GM12878 (cell line): ENCODE measurements at regions not wholly inside any gene's neighbourhood (a gene's known extent, or its start where the extent isn't known, plus 50 kb on each side); places are given as distances from the start of the nearest gene placed in this dataset.

ENCODE experiments used
- ATAC-seq: fragments of 200-7000 bp; cut with Tn5 transposase; 3 replicates; pipeline ENCODE4 v1.9.1; 2020; ENCODE audit warnings: mild to moderate bottlenecking, moderate library complexity
- BruUV-seq: library from RNA; stranded (reverse); fragments of 400-500 nt; replicated peaks from 2 replicates; lab custom pipeline; 2021; lab: Mats Ljungman, UMichigan
- CTCF ChIA-PET: fragments of 300-600 bp; sonication (Branson Sonifier 250); formaldehyde crosslinking; extraction: SDS; loops from one replicate; lab custom pipeline; 2021; ENCODE audit warnings: inconsistent platforms; lab: Yijun Ruan, JAX
- POLR2A ChIA-PET: fragments of 350-600 bp; formaldehyde crosslinking; extraction: SDS; loops from one replicate; lab custom pipeline; 2021; ENCODE audit warnings: inconsistent platforms; lab: Charles Lee
- RAD21 ChIA-PET: fragments of 300-600 bp; sonication (Branson Sonifier 250); formaldehyde crosslinking; loops from one replicate; lab custom pipeline; 2023; ENCODE audit warnings: antibody characterized with exemption; ENCODE audit not compliant: unreplicated experiment; lab: Charles Lee
- SMC1A ChIA-PET: fragments of 300-600 bp; sonication (Branson Sonifier 250); formaldehyde crosslinking; loops from one replicate; lab custom pipeline; 2023; ENCODE audit not compliant: unreplicated experiment, uncharacterized antibody; lab: Charles Lee
- DNase-seq: peaks from one replicate; pipeline ENCODE4 v3.0.0-alpha.2; 2011; ENCODE audit warnings: low read depth, low spot score
- FAIRE-seq: peaks from 3 replicates; lab custom pipeline; 2011; peaks lifted over from hg19 to GRCh38; lab: Jason Lieb, UNC
- H2AFZ ChIP-seq: 2 replicates; pipeline ENCODE4 v1.6.0; 2011; ENCODE audit warnings: low read depth, low read length, control low read depth; ENCODE audit not compliant: control insufficient read depth
- H3K27ac ChIP-seq: 2 replicates; pipeline ENCODE4 v1.5.1; 2011; ENCODE audit warnings: control low read depth; ENCODE audit not compliant: control insufficient read depth, insufficient read depth
- H3K27me3 ChIP-seq, 2 experiments: replicated peaks in 1 of 2; 2 replicates each; pipeline versions ENCODE4 v1.6.0 to v1.6.1; 2011; ENCODE audit warnings: low read length in 1 of 2; ENCODE audit not compliant: control insufficient read depth in 2 of 2, insufficient read depth in 2 of 2
- H3K36me3 ChIP-seq, 2 experiments: 2 replicates each; pipeline ENCODE4 v1.5.1; 2011; ENCODE audit warnings: low read length in 1 of 2; ENCODE audit not compliant: control insufficient read depth in 2 of 2, insufficient read depth in 2 of 2
- H3K4me1 ChIP-seq: 2 replicates; pipeline ENCODE4 v1.6.1; 2011; ENCODE audit warnings: mild to moderate bottlenecking, low read length, moderate library complexity, mixed read lengths; ENCODE audit not compliant: control insufficient read depth, insufficient read depth
- H3K4me2 ChIP-seq: 2 replicates; pipeline ENCODE4 v1.6.0; 2011; ENCODE audit warnings: control low read depth; ENCODE audit not compliant: control insufficient read depth, insufficient read depth
- H3K4me3 ChIP-seq: fragments of 200-600 bp; sonication (generic); 2 replicates; pipeline ENCODE4 v1.5.1; 2016
- H3K79me2 ChIP-seq: 2 replicates; pipeline ENCODE4 v1.6.0; 2011; ENCODE audit warnings: low read length; ENCODE audit not compliant: control insufficient read depth, insufficient read depth
- H3K9ac ChIP-seq: 2 replicates; pipeline ENCODE4 v1.8.0; 2011; ENCODE audit warnings: low read length, control low read depth, mixed read lengths; ENCODE audit not compliant: control insufficient read depth, insufficient read depth
- H3K9me3 ChIP-seq: replicated peaks from 3 replicates; pipeline ENCODE4 v1.5.1; 2011; ENCODE audit warnings: mild to moderate bottlenecking, low read length; ENCODE audit not compliant: control insufficient read depth, insufficient read depth
- H4K20me1 ChIP-seq: 2 replicates; pipeline ENCODE4 v1.6.0; 2011; ENCODE audit not compliant: control insufficient read depth, insufficient read depth
- ASH2L ChIP-seq: fragments of 300-600, 200-600 bp; sonication (generic); IDR thresholded peaks from 2 replicates; pipeline ENCODE4 v1.6.1; 2017; ENCODE audit warnings: low read depth, mild to moderate bottlenecking, borderline replicate concordance
- CREM ChIP-seq: IDR thresholded peaks from 2 replicates; pipeline ENCODE4 v1.6.1; 2014; ENCODE audit warnings: antibody characterized with exemption, low read depth
- HDGF ChIP-seq: fragments of 450-650 bp; IDR thresholded peaks from 2 replicates; pipeline ENCODE4 v1.6.1; 2016; ENCODE audit warnings: antibody characterized with exemption
- MEF2A ChIP-seq: IDR thresholded peaks from 2 replicates; pipeline ENCODE4 v1.6.1; 2011; ENCODE audit warnings: low read depth, mild to moderate bottlenecking, low read length, moderate library complexity; ENCODE audit not compliant: insufficient read depth
- PAX8 ChIP-seq: fragments of 450-650 bp; IDR thresholded peaks from 2 replicates; pipeline ENCODE4 v1.6.1; 2017; ENCODE audit warnings: mild to moderate bottlenecking, moderate library complexity
- POLR2AphosphoS2 ChIP-seq: IDR thresholded peaks from 2 replicates; pipeline ENCODE4 v1.6.1; 2011; ENCODE audit warnings: low read depth, mild to moderate bottlenecking, low read length, improper control_type of control experiment, moderate library complexity
- TCF7 ChIP-seq: IDR thresholded peaks from 2 replicates; pipeline ENCODE4 v1.6.1; 2014; ENCODE audit warnings: antibody characterized with exemption, borderline replicate concordance
- WGBS: methylation state at CpG from one replicate; pipeline ENCODE4 v1.1.6; 2016; ENCODE audit warnings: low lambda C conversion rate; ENCODE audit not compliant: insufficient replicate concordance, insufficient coverage; ENCODE audit errors: missing lambda C conversion rate; 5-methylcytosine and 5-hydroxymethylcytosine counted together
- in situ Hi-C: fragments of 300-500 bp; cut with MboI; formaldehyde crosslinking; loops from 9 replicates; pipeline ENCODE4 v1.14.3; 2018; ENCODE audit warnings: mixed read lengths
- intact Hi-C: fragments of 100-400 bp; cut with micrococcal nuclease; formaldehyde crosslinking; loops from one replicate; pipeline ENCODE4 v1.14.2; 2022; ENCODE audit not compliant: unreplicated experiment
- TF ChIP-seq, protein P1 (sequence below), 3 experiments: IDR thresholded peaks in 2 of 3; conservative IDR thresholded peaks in 1 of 3; 2 replicates each; pipeline ENCODE4 v1.5.1; 2011; ENCODE audit warnings: low read depth in 3 of 3, low read length in 3 of 3, mild to moderate bottlenecking in 3 of 3, control low read depth in 2 of 3, moderate library complexity in 2 of 3, inconsistent platforms in 1 of 3, mixed read lengths in 1 of 3; ENCODE audit not compliant: control insufficient read depth in 2 of 3, insufficient read depth in 1 of 3; ENCODE audit errors: extremely low read depth in 1 of 3
- TF ChIP-seq, protein P2 (sequence below): IDR thresholded peaks from 2 replicates; pipeline ENCODE4 v1.6.1; 2012; ENCODE audit warnings: low read depth, low read length, improper control_type of control experiment
- TF ChIP-seq, protein P3 (sequence below): fragments of 450-650 bp; IDR thresholded peaks from 2 replicates; pipeline ENCODE4 v1.6.1; 2017; ENCODE audit warnings: borderline replicate concordance

DNA sequence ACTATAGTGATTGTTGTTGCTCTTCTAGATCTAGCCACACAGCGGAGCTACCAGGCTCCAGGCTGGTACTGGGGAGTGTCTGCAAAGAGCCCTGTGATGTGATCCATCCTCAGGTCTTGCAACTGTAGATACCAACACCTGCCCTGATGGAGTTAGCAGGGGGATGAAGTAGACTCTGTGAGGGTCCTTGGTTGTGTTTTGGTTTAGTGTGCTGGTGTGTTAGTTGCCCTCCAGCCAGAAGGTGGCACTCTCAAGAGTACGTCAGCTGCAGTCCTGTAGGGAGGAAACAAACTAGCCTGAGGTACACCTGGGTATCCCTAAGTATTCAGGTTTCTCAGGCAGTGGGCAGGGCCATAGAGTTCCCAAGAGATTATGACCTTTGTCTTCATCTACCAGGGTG lies 81.2 kb upstream of the TMPRSS2 start:
- ChIA-PET SMC1A (no interaction called here), RAD21 (interaction anchor here (1.7 kb wide), 1 partner anchor 9 kb away, joined by 3 read pairs; no protein-coding TSS in a partner anchor), POLR2A (no interaction called here), CTCF (interaction anchor here (1.3 to 1.4 kb wide), 2 partner anchors 23 to 43 kb away, joined by 3 read pairs; no protein-coding TSS in a partner anchor)
- no peak overlapping the region for H3K4me3 ChIP-seq
- H3K4me1 ChIP-seq, result no peaks in the 10 kb centered on the region
- intact Hi-C loops (no loop called here), in situ Hi-C loops (no loop called here)
- no peak overlapping the region for H3K27ac ChIP-seq
- no peaks in the 10 kb centered on the region for H3K79me2 ChIP-seq
- no peak for FAIRE-seq
- H3K36me3 ChIP-seq, result no peaks in the 10 kb centered on the region
- BruUV-seq, result no TSS peak
- ATAC-seq, result no peak
- 41% methylated on average over 2 of the region's 2 CpGs for WGBS
- no peak for DNase-seq
- H3K27me3 ChIP-seq, result no peaks in the 10 kb centered on the region
- no peaks in the 10 kb centered on the region for H4K20me1 ChIP-seq
- no peak for TF ChIP-seq ASH2L
- TF ChIP-seq, protein P1, sequence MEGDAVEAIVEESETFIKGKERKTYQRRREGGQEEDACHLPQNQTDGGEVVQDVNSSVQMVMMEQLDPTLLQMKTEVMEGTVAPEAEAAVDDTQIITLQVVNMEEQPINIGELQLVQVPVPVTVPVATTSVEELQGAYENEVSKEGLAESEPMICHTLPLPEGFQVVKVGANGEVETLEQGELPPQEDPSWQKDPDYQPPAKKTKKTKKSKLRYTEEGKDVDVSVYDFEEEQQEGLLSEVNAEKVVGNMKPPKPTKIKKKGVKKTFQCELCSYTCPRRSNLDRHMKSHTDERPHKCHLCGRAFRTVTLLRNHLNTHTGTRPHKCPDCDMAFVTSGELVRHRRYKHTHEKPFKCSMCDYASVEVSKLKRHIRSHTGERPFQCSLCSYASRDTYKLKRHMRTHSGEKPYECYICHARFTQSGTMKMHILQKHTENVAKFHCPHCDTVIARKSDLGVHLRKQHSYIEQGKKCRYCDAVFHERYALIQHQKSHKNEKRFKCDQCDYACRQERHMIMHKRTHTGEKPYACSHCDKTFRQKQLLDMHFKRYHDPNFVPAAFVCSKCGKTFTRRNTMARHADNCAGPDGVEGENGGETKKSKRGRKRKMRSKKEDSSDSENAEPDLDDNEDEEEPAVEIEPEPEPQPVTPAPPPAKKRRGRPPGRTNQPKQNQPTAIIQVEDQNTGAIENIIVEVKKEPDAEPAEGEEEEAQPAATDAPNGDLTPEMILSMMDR (IDR thresholded peaks at IDR 0.05 in 2 of 3, conservative IDR thresholded peaks at IDR 0.05 in 1 of 3; ENCODE audit: control insufficient read depth in 2 of 3, extremely low read depth in 1 of 3, insufficient read depth in 1 of 3, low read depth in 3 of 3, low read length in 3 of 3), result peak in 1 of 3 experiments; percentile 14; a peak in 1 of 6 replicates
- no peak overlapping the region for H2AFZ ChIP-seq
- H3K4me2 ChIP-seq, result no peak overlapping the region
- H3K9me3 ChIP-seq, result no peaks in the 10 kb centered on the region
- no peak overlapping the region for H3K9ac ChIP-seq

DNA sequence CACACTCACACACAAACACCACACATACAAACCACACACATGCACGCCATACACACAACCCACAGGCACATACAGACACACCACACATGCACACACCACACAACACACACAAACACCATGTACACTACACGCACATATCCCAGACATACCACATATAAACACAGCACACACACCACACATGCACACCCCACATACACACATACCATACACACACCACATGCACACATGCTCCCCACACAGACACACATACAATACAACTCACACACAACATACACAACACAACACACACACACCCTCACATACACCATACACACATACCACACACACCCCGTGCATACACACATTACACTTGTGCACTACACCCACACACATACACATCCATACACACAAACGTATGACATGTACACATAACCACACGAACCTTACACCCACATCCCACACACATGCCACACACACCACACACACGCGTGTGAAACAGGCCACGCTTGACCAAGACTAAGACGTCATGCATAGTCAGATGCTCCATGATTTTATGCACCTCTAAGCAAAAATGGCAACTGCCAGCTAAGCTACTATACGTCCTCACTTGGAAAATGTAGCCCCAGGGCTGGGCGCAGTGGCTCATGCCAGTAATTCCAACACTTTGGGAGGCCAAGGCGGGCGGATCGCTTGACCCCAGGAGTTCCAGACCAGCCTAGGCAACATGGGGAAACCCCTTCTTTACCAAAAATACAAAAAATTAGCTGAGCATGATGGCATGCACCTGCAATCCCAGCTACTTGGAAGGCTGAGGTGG lies 77.4 kb upstream of the TMPRSS2 start:
- 84% methylated on average over 14 of the region's 14 CpGs for WGBS
- intact Hi-C loops (no loop called here), in situ Hi-C loops (no loop called here)
- CTCF ChIA-PET, result no interaction called here
- no peak for DNase-seq
- H3K9ac ChIP-seq, result no peak overlapping the region
- H3K27ac ChIP-seq, result no peak overlapping the region
- RAD21 ChIA-PET, result no interaction called here
- no peaks in the 10 kb centered on the region for H3K27me3 ChIP-seq
- no peaks in the 10 kb centered on the region for H3K4me1 ChIP-seq
- FAIRE-seq, result no peak
- no peaks in the 10 kb centered on the region for H3K9me3 ChIP-seq
- ATAC-seq, result no peak
- POLR2A ChIA-PET, result no interaction called here
- H4K20me1 ChIP-seq, result no peaks in the 10 kb centered on the region
- H3K79me2 ChIP-seq, result no peaks in the 10 kb centered on the region
- no TSS peak for BruUV-seq
- no peak overlapping the region for H3K4me3 ChIP-seq
- H3K36me3 ChIP-seq, result no peaks in the 10 kb centered on the region
- H2AFZ ChIP-seq, result no peak overlapping the region
- SMC1A ChIA-PET, result no interaction called here
- no peak overlapping the region for H3K4me2 ChIP-seq
- TF ChIP-seq, protein P2, sequence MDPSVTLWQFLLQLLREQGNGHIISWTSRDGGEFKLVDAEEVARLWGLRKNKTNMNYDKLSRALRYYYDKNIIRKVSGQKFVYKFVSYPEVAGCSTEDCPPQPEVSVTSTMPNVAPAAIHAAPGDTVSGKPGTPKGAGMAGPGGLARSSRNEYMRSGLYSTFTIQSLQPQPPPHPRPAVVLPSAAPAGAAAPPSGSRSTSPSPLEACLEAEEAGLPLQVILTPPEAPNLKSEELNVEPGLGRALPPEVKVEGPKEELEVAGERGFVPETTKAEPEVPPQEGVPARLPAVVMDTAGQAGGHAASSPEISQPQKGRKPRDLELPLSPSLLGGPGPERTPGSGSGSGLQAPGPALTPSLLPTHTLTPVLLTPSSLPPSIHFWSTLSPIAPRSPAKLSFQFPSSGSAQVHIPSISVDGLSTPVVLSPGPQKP, result no peak
- TF ChIP-seq, protein P3, sequence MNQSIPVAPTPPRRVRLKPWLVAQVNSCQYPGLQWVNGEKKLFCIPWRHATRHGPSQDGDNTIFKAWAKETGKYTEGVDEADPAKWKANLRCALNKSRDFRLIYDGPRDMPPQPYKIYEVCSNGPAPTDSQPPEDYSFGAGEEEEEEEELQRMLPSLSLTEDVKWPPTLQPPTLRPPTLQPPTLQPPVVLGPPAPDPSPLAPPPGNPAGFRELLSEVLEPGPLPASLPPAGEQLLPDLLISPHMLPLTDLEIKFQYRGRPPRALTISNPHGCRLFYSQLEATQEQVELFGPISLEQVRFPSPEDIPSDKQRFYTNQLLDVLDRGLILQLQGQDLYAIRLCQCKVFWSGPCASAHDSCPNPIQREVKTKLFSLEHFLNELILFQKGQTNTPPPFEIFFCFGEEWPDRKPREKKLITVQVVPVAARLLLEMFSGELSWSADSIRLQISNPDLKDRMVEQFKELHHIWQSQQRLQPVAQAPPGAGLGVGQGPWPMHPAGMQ, result no peak
- no peak for TF ChIP-seq MEF2A
- no peak for TF ChIP-seq POLR2AphosphoS2
- TF ChIP-seq TCF7, result no peak
- TF ChIP-seq PAX8, result no peak
- no peak for TF ChIP-seq CREM
- no peak for TF ChIP-seq HDGF
